ENCODE measurements at regions not wholly inside any gene's neighbourhood (a gene's known extent, or its start where the extent isn't known, plus 50 kb on each side); places are given as distances from the start of the nearest gene placed in this dataset.

DNA sequence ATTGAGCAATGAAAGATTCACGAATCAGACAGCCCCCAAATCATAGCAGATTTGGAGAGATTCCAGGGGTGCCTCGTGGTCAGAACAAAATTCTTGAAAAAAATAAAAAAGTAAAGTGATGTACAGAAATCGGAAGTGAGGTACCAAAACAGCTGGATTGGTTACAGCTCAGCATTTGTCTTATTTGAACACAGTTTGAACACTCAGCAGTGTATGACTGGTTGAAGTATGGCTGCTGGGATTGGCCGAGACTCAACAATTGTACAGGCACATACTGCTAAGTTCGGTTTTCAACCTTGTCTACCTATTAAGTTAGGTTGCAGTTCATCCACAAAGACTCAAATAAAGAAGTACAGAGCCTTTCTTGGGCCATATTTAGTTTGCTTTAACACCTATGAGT, 865.4 kb upstream of the TMEM132C start:
- Histone ChIP-seq H3K4me1 (ENCODE audit: control insufficient read depth, insufficient read depth, low read length) (no peaks in the 10 kb centered on the region), H3K36me3 (ENCODE audit: control insufficient read depth, insufficient read depth, low read length) (no peaks in the 10 kb centered on the region), H3K27me3 (ENCODE audit: control insufficient read depth, insufficient read depth, low read length) (no peaks in the 10 kb centered on the region), H3K4me3 (ENCODE audit: low read length) (no peak overlapping the region), H3K27ac (ENCODE audit: low read length) (no peak overlapping the region), H3K9me3 (ENCODE audit: control insufficient read depth, insufficient read depth, low read length) (no peaks in the 10 kb centered on the region)
- Mint-ChIP-seq H3K27me3 (ENCODE audit: low read depth in 2 of 2) (no peaks in the 10 kb centered on the region), H3K36me3 (no peaks in the 10 kb centered on the region), H3K4me1 (no peaks in the 10 kb centered on the region), H3K9me3 (no peaks in the 10 kb centered on the region), H3K27ac (no peak overlapping the region), H3K4me3 (no peak overlapping the region)
- DNase-seq (no peak), ATAC-seq (no peak)
- 65% methylated on average over 5 of the region's 5 CpGs for WGBS (ENCODE audit: insufficient coverage)
- intact Hi-C loops (cut with micrococcal nuclease) = no loop called here
- TF ChIP-seq, protein P1, sequence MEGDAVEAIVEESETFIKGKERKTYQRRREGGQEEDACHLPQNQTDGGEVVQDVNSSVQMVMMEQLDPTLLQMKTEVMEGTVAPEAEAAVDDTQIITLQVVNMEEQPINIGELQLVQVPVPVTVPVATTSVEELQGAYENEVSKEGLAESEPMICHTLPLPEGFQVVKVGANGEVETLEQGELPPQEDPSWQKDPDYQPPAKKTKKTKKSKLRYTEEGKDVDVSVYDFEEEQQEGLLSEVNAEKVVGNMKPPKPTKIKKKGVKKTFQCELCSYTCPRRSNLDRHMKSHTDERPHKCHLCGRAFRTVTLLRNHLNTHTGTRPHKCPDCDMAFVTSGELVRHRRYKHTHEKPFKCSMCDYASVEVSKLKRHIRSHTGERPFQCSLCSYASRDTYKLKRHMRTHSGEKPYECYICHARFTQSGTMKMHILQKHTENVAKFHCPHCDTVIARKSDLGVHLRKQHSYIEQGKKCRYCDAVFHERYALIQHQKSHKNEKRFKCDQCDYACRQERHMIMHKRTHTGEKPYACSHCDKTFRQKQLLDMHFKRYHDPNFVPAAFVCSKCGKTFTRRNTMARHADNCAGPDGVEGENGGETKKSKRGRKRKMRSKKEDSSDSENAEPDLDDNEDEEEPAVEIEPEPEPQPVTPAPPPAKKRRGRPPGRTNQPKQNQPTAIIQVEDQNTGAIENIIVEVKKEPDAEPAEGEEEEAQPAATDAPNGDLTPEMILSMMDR (IDR thresholded peaks at IDR 0.05) = no peak

- intact Hi-C loops (cut with micrococcal nuclease) = no loop called here
- 90% methylated on average over 6 of the region's 7 CpGs for WGBS (ENCODE audit: insufficient coverage)
Measured at GRCh38 chr12:127411166-127411915, 855.6 kb upstream of the TMEM132C start.

DNA sequence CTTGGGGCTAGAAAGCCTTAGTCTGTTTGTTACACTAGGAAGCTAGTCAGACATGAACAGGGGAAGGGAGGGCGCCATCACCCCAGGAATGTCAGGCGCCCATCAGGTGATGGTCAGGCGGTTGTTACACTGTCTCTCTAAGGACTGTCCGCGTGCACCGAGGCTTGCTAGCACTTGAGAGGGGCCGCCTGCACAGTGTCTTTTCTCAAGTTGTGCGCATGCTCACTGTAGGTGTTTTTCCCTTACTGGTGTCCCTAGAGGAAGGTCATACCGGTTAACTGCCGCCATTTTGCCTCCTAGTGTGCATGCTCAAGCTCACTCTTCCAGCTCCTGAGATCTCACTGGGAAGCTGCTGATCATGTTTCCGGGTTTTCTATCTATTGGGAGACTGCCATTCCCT, 855.0 kb upstream of the TMEM132C start:
- Histone ChIP-seq H3K27ac (ENCODE audit: low read length) (no peak overlapping the region), H3K9me3 (ENCODE audit: control insufficient read depth, insufficient read depth, low read length) (no peaks in the 10 kb centered on the region), H3K36me3 (ENCODE audit: control insufficient read depth, insufficient read depth, low read length) (no peaks in the 10 kb centered on the region), H3K27me3 (ENCODE audit: control insufficient read depth, insufficient read depth, low read length) (no peaks in the 10 kb centered on the region), H3K4me3 (ENCODE audit: low read length) (no peak overlapping the region), H3K4me1 (ENCODE audit: control insufficient read depth, insufficient read depth, low read length) (no peaks in the 10 kb centered on the region)
- intact Hi-C loops (cut with micrococcal nuclease) = no loop called here
- Mint-ChIP-seq H3K27ac (no peak overlapping the region), H3K36me3 (no peaks in the 10 kb centered on the region), H3K4me3 (no peak overlapping the region), H3K9me3 (peaks cover 0 to 10% of the 10 kb centered on the region in 2 donors), H3K27me3 (ENCODE audit: low read depth in 2 of 2) (no peaks in the 10 kb centered on the region), H3K4me1 (no peaks in the 10 kb centered on the region)
- WGBS (ENCODE audit: insufficient coverage) = 93% methylated on average over 11 of the region's 11 CpGs
- TF ChIP-seq, protein P1 (IDR thresholded peaks at IDR 0.05) = no peak
- no peak for DNase-seq
- ATAC-seq = no peak

More at GRCh38 chr12:127411166-127411915, 855.6 kb upstream of the TMEM132C start:
- Histone ChIP-seq H3K4me1 (ENCODE audit: control insufficient read depth, insufficient read depth, low read length) (no peaks in the 10 kb centered on the region), H3K9me3 (ENCODE audit: control insufficient read depth, insufficient read depth, low read length) (no peaks in the 10 kb centered on the region), H3K27me3 (ENCODE audit: control insufficient read depth, insufficient read depth, low read length) (no peaks in the 10 kb centered on the region), H3K27ac (ENCODE audit: low read length) (no peak overlapping the region), H3K4me3 (ENCODE audit: low read length) (no peak overlapping the region), H3K36me3 (ENCODE audit: control insufficient read depth, insufficient read depth, low read length) (no peaks in the 10 kb centered on the region)
- no peak for ATAC-seq
- no peak overlapping the region for H3K4me3 Mint-ChIP-seq
- DNase-seq = no peak
- H3K27ac Mint-ChIP-seq = no peak overlapping the region
- peaks cover 0 to 10% of the 10 kb centered on the region in 2 donors for H3K9me3 Mint-ChIP-seq
- no peaks in the 10 kb centered on the region for H3K36me3 Mint-ChIP-seq
- no peaks in the 10 kb centered on the region for H3K27me3 Mint-ChIP-seq (ENCODE audit: low read depth in 2 of 2)
- H3K4me1 Mint-ChIP-seq = no peaks in the 10 kb centered on the region
- TF ChIP-seq, protein P1 (IDR thresholded peaks at IDR 0.05) = no peak

- H3K4me3 Mint-ChIP-seq = no peak overlapping the region
Measured at GRCh38 chr12:127412866-127413265, 854.1 kb upstream of the TMEM132C start.

More at GRCh38 chr12:127412866-127413265, 854.1 kb upstream of the TMEM132C start:
- H3K4me1 ChIP-seq (ENCODE audit: control insufficient read depth, insufficient read depth, low read length) = no peaks in the 10 kb centered on the region
- intact Hi-C loops (cut with micrococcal nuclease) = no loop called here
- H3K9me3 ChIP-seq (ENCODE audit: control insufficient read depth, insufficient read depth, low read length) = peaks cover 3% of the 10 kb centered on the region
- DNase-seq (no peak), ATAC-seq (no peak)
- H3K27ac ChIP-seq (ENCODE audit: low read length) = no peak overlapping the region
- Mint-ChIP-seq H3K9me3 (peaks cover 0 to 12% of the 10 kb centered on the region in 2 donors), H3K36me3 (no peaks in the 10 kb centered on the region), H3K27ac (no peak overlapping the region), H3K4me1 (no peaks in the 10 kb centered on the region), H3K27me3 (ENCODE audit: low read depth in 2 of 2) (no peaks in the 10 kb centered on the region)
- no peaks in the 10 kb centered on the region for H3K27me3 ChIP-seq (ENCODE audit: control insufficient read depth, insufficient read depth, low read length)
- H3K4me3 ChIP-seq (ENCODE audit: low read length) = no peak overlapping the region
- 86% methylated on average over 4 of the region's 4 CpGs for whole genome bisulfite sequencing (ENCODE audit: insufficient coverage)
- no peaks in the 10 kb centered on the region for H3K36me3 ChIP-seq (ENCODE audit: control insufficient read depth, insufficient read depth, low read length)
- TF ChIP-seq, protein P1 (IDR thresholded peaks at IDR 0.05) = no peak

Measured in natural killer cell (primary cell).